Stomach (tissue), 8 donors: ENCODE measurements at regions not wholly inside any gene's neighbourhood (a gene's known extent, or its start where the extent isn't known, plus 50 kb on each side); places are given as distances from the start of the nearest gene placed in this dataset.

Experiments
- DNase-seq, 2 donors: peaks; one replicate each; pipeline versions ENCODE4 v3.0.0 to v3.0.0-alpha.2; 2013 to 2019
- H3K27ac ChIP-seq, 5 donors: fragments of 200-600 bp in 4 of 5; sonication (generic) in 4 of 5; one replicate each; pipeline ENCODE4 v1.5.1; 2013 to 2019; ENCODE audit warnings: mild to moderate bottlenecking in 1 of 5, moderate library complexity in 1 of 5
- H3K27me3 ChIP-seq, 3 donors: fragments of 200-600 bp; sonication (generic); one replicate each; pipeline ENCODE4 v1.5.1; 2017 to 2019; ENCODE audit warnings: mixed run types in 1 of 3
- H3K36me3 ChIP-seq, 4 donors: fragments of 200-600 bp; sonication (generic); 1 replicate in 3 of 4; 2 replicates in 1 of 4; pipeline ENCODE4 v1.5.1; 2016 to 2019
- H3K4me1 ChIP-seq, 4 donors: fragments of 200-600 bp; sonication (generic); one replicate each; pipeline ENCODE4 v1.5.1; 2016 to 2019
- H3K4me3 ChIP-seq, 4 donors: fragments of 200-600 bp; sonication (generic) in 3 of 4; one replicate each; pipeline ENCODE4 v1.5.1; 2016 to 2019; ENCODE audit warnings: mild to moderate bottlenecking in 1 of 4
- H3K9me3 ChIP-seq, 4 donors: fragments of 200-600 bp; sonication (generic); one replicate each; pipeline ENCODE4 v1.5.1; 2016 to 2019
- EP300 ChIP-seq: sonication (generic); formaldehyde crosslinking; IDR thresholded peaks from one replicate; pipeline ENCODE4 v1.6.1; 2017; ENCODE audit warnings: antibody characterized with exemption
- POLR2A ChIP-seq, 4 donors: fragments of 450-650 bp; IDR thresholded peaks; one replicate each; pipeline ENCODE4 v1.6.1; 2016; ENCODE audit warnings: antibody characterized with exemption in 4 of 4, control low read depth in 2 of 4, mild to moderate bottlenecking in 1 of 4, moderate library complexity in 1 of 4
- POLR2AphosphoS5 ChIP-seq, 3 donors: sonication (generic); formaldehyde crosslinking; IDR thresholded peaks; one replicate each; pipeline ENCODE4 v1.6.1; 2016; ENCODE audit warnings: antibody characterized with exemption in 3 of 3
- WGBS, 5 donors: extraction: QIAGEN DNeasy Blood & Tissue Kit in 3 of 5; methylation state at CpG; one replicate each; pipeline versions ENCODE4 v1.1.5 to v1.1.7; 2013 to 2018; 5-methylcytosine and 5-hydroxymethylcytosine counted together
- intact Hi-C: fragments of 100-400 bp; cut with DNase I; formaldehyde crosslinking; loops from one replicate; pipeline ENCODE4 v1.15.1; 2023; ENCODE audit warnings: low total_unique reads
- TF ChIP-seq, protein P1 (sequence below), 7 experiments: fragments of 450-650 bp in 4 of 7; fragments of 200-600 bp in 3 of 7; sonication (generic) in 3 of 7; IDR thresholded peaks; one replicate each; pipeline ENCODE4 v1.5.1; 2016 to 2019; ENCODE audit warnings: antibody characterized with exemption in 7 of 7, control low read depth in 2 of 7, mild to moderate bottlenecking in 1 of 7
- donor health status: healthy with polysubstance abuse.
- donor health status: Bipolar disorder and iron deficiency.
- donor health status: healthy.

DNA sequence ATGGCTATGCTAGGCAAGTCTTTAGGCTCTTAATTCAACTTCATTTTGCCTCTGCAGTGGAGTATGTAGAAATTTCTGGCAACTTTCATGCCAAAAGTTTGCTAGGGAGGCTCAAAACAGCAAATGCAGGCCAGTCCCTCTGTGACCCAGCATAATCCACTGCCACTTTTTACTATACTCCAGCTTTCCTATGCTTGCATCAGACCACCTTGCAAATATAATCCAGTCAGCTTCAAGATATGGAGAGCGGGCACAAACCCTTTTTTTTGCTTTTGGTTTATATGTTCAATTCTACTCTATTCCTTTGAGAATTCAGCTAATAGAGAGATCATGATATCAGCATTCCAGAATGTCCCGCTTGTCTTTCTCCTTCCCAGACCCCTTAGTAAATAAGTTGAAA is 192.0 kb upstream of the PABPC4L start:
- Histone ChIP-seq H3K4me3 (no peak overlapping the region), H3K27me3 (no peaks in the 10 kb centered on the region), H3K27ac (no peak overlapping the region), H3K4me1 (no peaks in the 10 kb centered on the region), H3K9me3 (peaks cover 0 to 31% (median 12%) of the 10 kb centered on the region in 4 donors), H3K36me3 (no peaks in the 10 kb centered on the region)
- intact Hi-C loops: no loop called here
- no peak for DNase-seq
- no peak for TF ChIP-seq POLR2AphosphoS5 (IDR thresholded peaks at IDR 0.05)
- TF ChIP-seq POLR2A (IDR thresholded peaks at IDR 0.05): no peak
- no peak for TF ChIP-seq EP300
- TF ChIP-seq, protein P1, sequence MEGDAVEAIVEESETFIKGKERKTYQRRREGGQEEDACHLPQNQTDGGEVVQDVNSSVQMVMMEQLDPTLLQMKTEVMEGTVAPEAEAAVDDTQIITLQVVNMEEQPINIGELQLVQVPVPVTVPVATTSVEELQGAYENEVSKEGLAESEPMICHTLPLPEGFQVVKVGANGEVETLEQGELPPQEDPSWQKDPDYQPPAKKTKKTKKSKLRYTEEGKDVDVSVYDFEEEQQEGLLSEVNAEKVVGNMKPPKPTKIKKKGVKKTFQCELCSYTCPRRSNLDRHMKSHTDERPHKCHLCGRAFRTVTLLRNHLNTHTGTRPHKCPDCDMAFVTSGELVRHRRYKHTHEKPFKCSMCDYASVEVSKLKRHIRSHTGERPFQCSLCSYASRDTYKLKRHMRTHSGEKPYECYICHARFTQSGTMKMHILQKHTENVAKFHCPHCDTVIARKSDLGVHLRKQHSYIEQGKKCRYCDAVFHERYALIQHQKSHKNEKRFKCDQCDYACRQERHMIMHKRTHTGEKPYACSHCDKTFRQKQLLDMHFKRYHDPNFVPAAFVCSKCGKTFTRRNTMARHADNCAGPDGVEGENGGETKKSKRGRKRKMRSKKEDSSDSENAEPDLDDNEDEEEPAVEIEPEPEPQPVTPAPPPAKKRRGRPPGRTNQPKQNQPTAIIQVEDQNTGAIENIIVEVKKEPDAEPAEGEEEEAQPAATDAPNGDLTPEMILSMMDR (IDR thresholded peaks at IDR 0.05): no peak
- WGBS, 5 donors: 84 to 96% (median 88%) methylated on average over 2 of the region's 2 CpGs

DNA sequence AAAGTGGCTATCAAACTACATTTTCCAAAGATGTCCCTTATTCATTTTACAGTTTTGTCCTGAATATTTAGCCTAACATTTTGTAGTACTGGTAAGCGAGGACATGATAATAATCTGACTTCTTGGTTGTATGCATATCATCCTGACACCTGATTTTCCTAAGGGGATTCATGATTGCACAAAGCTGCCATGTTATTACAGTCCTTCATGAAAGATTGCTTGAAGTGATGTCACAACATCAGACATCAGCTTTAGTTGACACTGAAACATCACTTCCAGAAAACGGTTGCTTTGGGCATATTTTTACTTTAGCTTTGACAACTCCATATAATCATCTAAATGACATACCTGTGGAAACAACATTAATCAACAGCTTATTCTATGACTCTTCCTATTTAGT is 188.7 kb upstream of the PABPC4L start:
- H3K4me3 ChIP-seq: no peak overlapping the region
- 58 to 76% (median 72%) methylated on average over 2 of the region's 2 CpGs for WGBS, 5 donors
- H3K27me3 ChIP-seq: no peaks in the 10 kb centered on the region
- H3K27ac ChIP-seq: no peak overlapping the region
- DNase-seq: no peak
- H3K4me1 ChIP-seq: no peaks in the 10 kb centered on the region
- H3K9me3 ChIP-seq: peaks cover 0 to 5% (median 2%) of the 10 kb centered on the region in 4 donors
- TF ChIP-seq POLR2AphosphoS5 (IDR thresholded peaks at IDR 0.05) (no peak), EP300 (no peak), POLR2A (IDR thresholded peaks at IDR 0.05) (no peak)
- TF ChIP-seq, protein P1 (IDR thresholded peaks at IDR 0.05): no peak
- no peaks in the 10 kb centered on the region for H3K36me3 ChIP-seq
- intact Hi-C loops: no loop called here

DNA sequence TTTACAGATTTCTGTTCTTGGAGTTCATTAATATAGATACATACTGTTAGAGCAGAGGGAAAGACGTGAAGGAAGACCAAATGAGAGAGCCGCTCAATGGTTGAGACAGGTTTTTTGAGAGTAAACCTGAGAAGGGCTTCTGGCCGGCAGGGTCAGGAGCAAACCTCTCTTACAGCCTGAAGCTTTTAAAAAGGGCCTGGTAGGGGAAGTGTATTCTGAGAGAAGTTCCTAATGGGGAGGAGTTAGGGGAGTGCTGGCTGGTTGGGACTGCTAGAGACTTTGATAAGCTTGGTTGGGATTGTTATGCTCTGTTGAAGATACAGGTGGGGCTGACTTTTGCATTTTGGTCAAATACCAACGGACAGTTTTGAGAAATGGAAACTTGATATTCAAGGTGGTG is 186.8 kb upstream of the PABPC4L start:
- 57 to 76% (median 66%) methylated on average over 4 of the region's 4 CpGs for WGBS, 5 donors
- TF ChIP-seq EP300 (no peak), POLR2AphosphoS5 (IDR thresholded peaks at IDR 0.05) (no peak), POLR2A (IDR thresholded peaks at IDR 0.05) (no peak)
- TF ChIP-seq, protein P1 (IDR thresholded peaks at IDR 0.05): no peak

DNA sequence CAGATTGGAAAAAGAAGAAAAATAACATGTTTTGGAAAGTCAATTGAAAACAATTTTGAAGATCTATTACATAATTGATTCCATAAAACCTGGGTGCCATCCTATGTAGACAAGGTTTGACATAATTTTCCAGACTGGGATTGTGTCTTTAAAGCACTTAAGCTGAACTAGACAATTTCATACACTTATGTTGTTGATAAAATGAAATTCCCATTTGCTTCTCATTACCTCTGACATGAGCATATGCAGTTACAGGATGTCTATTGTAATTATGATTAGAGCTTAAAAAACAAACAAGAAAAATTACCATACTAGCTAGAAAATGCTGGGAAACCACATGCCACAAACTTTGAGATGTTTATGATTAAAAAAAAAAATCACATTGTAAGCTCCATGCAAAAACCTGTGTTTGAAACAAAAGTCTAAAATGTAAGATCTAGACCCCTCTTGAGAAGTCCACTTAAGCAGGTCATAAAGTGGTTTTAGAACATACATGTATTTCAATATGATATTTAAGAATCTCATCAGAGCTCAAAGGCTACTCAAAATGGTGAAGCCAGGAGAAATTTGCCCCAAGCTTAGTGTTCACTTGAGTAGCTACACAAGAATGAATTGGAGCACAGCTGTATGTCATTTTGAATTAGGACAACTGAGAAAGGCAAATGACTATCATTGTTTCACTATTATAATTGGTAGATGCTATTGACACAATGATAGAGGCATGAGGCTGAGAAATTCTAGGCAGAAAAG is 181.1 kb upstream of the PABPC4L start:
- Histone ChIP-seq H3K4me1 (no peaks in the 10 kb centered on the region), H3K9me3 (no peaks in the 10 kb centered on the region), H3K27ac (no peak overlapping the region), H3K27me3 (no peaks in the 10 kb centered on the region), H3K36me3 (no peaks in the 10 kb centered on the region), H3K4me3 (no peak overlapping the region)
- TF ChIP-seq EP300 (no peak), POLR2A (IDR thresholded peaks at IDR 0.05) (no peak), POLR2AphosphoS5 (IDR thresholded peaks at IDR 0.05) (no peak)
- TF ChIP-seq, protein P1 (IDR thresholded peaks at IDR 0.05): no peak
- intact Hi-C loops: no loop called here
- no peak for DNase-seq

More for the DNA sequence above, 186.8 kb upstream of the PABPC4L start:
- H3K27me3 ChIP-seq: no peaks in the 10 kb centered on the region
- no peak overlapping the region for H3K4me3 ChIP-seq
- H3K9me3 ChIP-seq: peaks cover 0 to 4% (median 0%) of the 10 kb centered on the region in 4 donors
- DNase-seq: no peak
- H3K4me1 ChIP-seq: no peaks in the 10 kb centered on the region
- H3K36me3 ChIP-seq: no peaks in the 10 kb centered on the region
- H3K27ac ChIP-seq: no peak overlapping the region
- intact Hi-C loops: no loop called here
